ENCODE measurements at regions not wholly inside any gene's neighbourhood (a gene's known extent, or its start where the extent isn't known, plus 50 kb on each side); places are given as distances from the start of the nearest gene placed in this dataset.

- DNase-seq (ENCODE audit: low spot score): no peak
Measured at GRCh38 chr9:105921057-105921726, 226.9 kb downstream of the TMEM38B start.

- no peak for DNase-seq (ENCODE audit: low spot score)
Measured at GRCh38 chr9:105928416-105928815, 234.1 kb downstream of the TMEM38B start.

- no peak for DNase-seq (ENCODE audit: low spot score)
Measured at GRCh38 chr9:105930011-105930627, 235.8 kb downstream of the TMEM38B start.

GRCh38 chr9:105932276-105932675 is 237.9 kb downstream of the TMEM38B start:
- DNase-seq (ENCODE audit: low spot score): no peak

GRCh38 chr9:105950448-105950847 is 256.1 kb downstream of the TMEM38B start:
- DNase-seq (ENCODE audit: low spot score): no peak

- DNase-seq (ENCODE audit: low spot score): no peak
Measured at GRCh38 chr9:105950894-105951293, 256.6 kb downstream of the TMEM38B start.

GRCh38 chr9:105954517-105954916 is 260.2 kb downstream of the TMEM38B start:
- DNase-seq (ENCODE audit: low spot score): no peak

- no peak for DNase-seq (ENCODE audit: low spot score)
Measured at GRCh38 chr9:105957830-105958229, 263.5 kb downstream of the TMEM38B start.

- no peak for DNase-seq (ENCODE audit: low spot score)
Measured at GRCh38 chr9:105958587-105958986, 264.2 kb downstream of the TMEM38B start.

- no peak for DNase-seq (ENCODE audit: low spot score)
Measured at GRCh38 chr9:105959531-105959930, 265.2 kb downstream of the TMEM38B start.

- no peak for DNase-seq (ENCODE audit: low spot score)
Measured at GRCh38 chr9:105963343-105964099, 269.2 kb downstream of the TMEM38B start.

GRCh38 chr9:105964156-105964555 is 269.8 kb downstream of the TMEM38B start:
- DNase-seq (ENCODE audit: low spot score): no peak

GRCh38 chr9:105966834-105967233 is 272.5 kb downstream of the TMEM38B start:
- DNase-seq (ENCODE audit: low spot score): no peak

GRCh38 chr9:105967248-105967647 is 272.9 kb downstream of the TMEM38B start:
- no peak for DNase-seq (ENCODE audit: low spot score)

GRCh38 chr9:105967797-105968196 is 273.5 kb downstream of the TMEM38B start:
- no peak for DNase-seq (ENCODE audit: low spot score)

- DNase-seq (ENCODE audit: low spot score): no peak
Measured at GRCh38 chr9:105968811-105969466, 274.6 kb downstream of the TMEM38B start.

- DNase-seq (ENCODE audit: low spot score): no peak
Measured at GRCh38 chr9:105969636-105970035, 275.3 kb downstream of the TMEM38B start.

GRCh38 chr9:105971986-105972385 is 277.6 kb downstream of the TMEM38B start:
- no peak for DNase-seq (ENCODE audit: low spot score)

GRCh38 chr9:105972466-105973204 is 278.3 kb downstream of the TMEM38B start:
- no peak for DNase-seq (ENCODE audit: low spot score)

- no peak for DNase-seq (ENCODE audit: low spot score)
Measured at GRCh38 chr9:105973951-105974351, 279.6 kb downstream of the TMEM38B start.

- no peak for DNase-seq (ENCODE audit: low spot score)
Measured at GRCh38 chr9:105975886-105976645, 281.7 kb downstream of the TMEM38B start.

Data from HuH-7 (cell line).